Bronchial epithelial cell (primary cell): ENCODE measurements at regions not wholly inside any gene's neighbourhood (a gene's known extent, or its start where the extent isn't known, plus 50 kb on each side); places are given as distances from the start of the nearest gene placed in this dataset.

ENCODE experiments used
- DNase-seq: peaks from one replicate; pipeline ENCODE4 v3.0.0-alpha.2; 2010; ENCODE audit warnings: low read depth
- FAIRE-seq: peaks from 2 replicates; lab custom pipeline; 2011; peaks lifted over from hg19 to GRCh38; lab: Jason Lieb, UNC
- H3K27me3 ChIP-seq: 2 replicates; pipeline ENCODE4 v1.5.1; 2011; ENCODE audit warnings: low read length; ENCODE audit not compliant: control insufficient read depth, insufficient read depth
- H3K36me3 ChIP-seq: 2 replicates; pipeline ENCODE4 v1.5.1; 2011; ENCODE audit warnings: low read length; ENCODE audit not compliant: control insufficient read depth, insufficient read depth
- H3K4me3 ChIP-seq: 2 replicates; pipeline ENCODE4 v1.5.1; 2011; ENCODE audit warnings: mild to moderate bottlenecking, low read depth, low read length, control low read depth
- TF ChIP-seq, protein P1 (sequence below): IDR thresholded peaks from 2 replicates; pipeline ENCODE4 v1.5.1; 2011; ENCODE audit warnings: mild to moderate bottlenecking, moderate library complexity, low read length, control low read depth, inconsistent platforms; ENCODE audit not compliant: insufficient read depth, severe bottlenecking

- TF ChIP-seq, protein P1, sequence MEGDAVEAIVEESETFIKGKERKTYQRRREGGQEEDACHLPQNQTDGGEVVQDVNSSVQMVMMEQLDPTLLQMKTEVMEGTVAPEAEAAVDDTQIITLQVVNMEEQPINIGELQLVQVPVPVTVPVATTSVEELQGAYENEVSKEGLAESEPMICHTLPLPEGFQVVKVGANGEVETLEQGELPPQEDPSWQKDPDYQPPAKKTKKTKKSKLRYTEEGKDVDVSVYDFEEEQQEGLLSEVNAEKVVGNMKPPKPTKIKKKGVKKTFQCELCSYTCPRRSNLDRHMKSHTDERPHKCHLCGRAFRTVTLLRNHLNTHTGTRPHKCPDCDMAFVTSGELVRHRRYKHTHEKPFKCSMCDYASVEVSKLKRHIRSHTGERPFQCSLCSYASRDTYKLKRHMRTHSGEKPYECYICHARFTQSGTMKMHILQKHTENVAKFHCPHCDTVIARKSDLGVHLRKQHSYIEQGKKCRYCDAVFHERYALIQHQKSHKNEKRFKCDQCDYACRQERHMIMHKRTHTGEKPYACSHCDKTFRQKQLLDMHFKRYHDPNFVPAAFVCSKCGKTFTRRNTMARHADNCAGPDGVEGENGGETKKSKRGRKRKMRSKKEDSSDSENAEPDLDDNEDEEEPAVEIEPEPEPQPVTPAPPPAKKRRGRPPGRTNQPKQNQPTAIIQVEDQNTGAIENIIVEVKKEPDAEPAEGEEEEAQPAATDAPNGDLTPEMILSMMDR, result peak; percentile 30
- Histone ChIP-seq H3K4me3 (no peak overlapping the region), H3K36me3 (no peaks in the 10 kb centered on the region), H3K27me3 (no peaks in the 10 kb centered on the region)
- FAIRE-seq, result no peak
- DNase-seq, result peak; percentile 32
Measured at GRCh38 chr4:28357990-28358389, 1497.3 kb downstream of the STIM2 start.

GRCh38 chr4:28358606-28359005, 1498.0 kb downstream of the STIM2 start:
- Histone ChIP-seq H3K36me3 (no peaks in the 10 kb centered on the region), H3K27me3 (no peaks in the 10 kb centered on the region), H3K4me3 (no peak overlapping the region)
- FAIRE-seq (no peak), DNase-seq (no peak)
- TF ChIP-seq, protein P1, result no peak

DNA sequence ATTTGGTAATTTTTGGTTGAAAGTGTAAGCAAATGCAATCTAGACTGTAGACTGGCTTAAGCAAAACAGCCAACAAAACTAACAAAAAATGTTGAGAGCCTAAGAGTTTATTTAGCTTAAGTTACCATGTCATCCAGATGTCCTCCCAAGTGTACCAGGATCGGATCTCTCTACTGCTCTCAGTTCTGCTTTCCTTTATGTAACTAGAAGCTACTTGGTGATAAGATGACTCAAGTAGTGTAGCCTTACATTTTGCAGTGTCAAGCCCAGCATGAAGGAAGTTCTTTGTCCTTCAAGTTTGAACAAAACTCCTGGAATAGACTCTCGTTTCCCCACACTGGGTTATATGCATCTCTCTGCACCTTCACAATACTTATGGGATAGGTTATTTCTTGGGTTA, 1500.0 kb downstream of the STIM2 start:
- TF ChIP-seq, protein P1, result no peak
- FAIRE-seq (no peak), DNase-seq (peak; percentile 59)

DNA sequence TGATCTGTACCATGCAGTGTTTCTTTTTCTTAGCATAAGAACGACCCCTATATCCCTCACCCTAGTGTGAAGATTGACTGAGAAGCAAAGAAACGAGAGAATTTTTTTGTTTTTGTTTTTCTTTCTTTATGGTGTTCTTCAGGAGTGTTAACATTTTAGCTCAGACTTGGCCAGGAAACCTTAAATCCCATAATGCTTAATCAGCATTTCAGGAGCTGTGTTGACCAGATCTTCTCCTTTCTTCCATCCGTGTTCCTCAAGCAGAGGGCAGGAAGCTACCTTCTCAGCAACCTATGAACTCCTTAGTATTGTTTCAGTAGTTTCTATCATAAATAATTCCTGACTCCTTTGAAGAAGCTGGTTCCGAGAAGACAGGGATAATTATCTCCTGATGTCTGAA, 1501.5 kb downstream of the STIM2 start:
- Histone ChIP-seq H3K4me3 (no peak overlapping the region), H3K36me3 (no peaks in the 10 kb centered on the region), H3K27me3 (no peaks in the 10 kb centered on the region)
- DNase-seq, result no peak
- TF ChIP-seq, protein P1, result no peak
- no peak for FAIRE-seq

More for the DNA sequence above, 1500.0 kb downstream of the STIM2 start:
- no peaks in the 10 kb centered on the region for H3K36me3 ChIP-seq
- H3K27me3 ChIP-seq, result no peaks in the 10 kb centered on the region
- no peak overlapping the region for H3K4me3 ChIP-seq

- Histone ChIP-seq H3K4me3 (no peak overlapping the region), H3K36me3 (no peaks in the 10 kb centered on the region), H3K27me3 (no peaks in the 10 kb centered on the region)
- FAIRE-seq, result no peak
- TF ChIP-seq, protein P1, result no peak
- peak; percentile 86 for DNase-seq
Measured at GRCh38 chr4:28369499-28369898, 1508.9 kb downstream of the STIM2 start.

GRCh38 chr4:28373191-28373590, 1512.5 kb downstream of the STIM2 start:
- no peak for FAIRE-seq
- Histone ChIP-seq H3K4me3 (no peak overlapping the region), H3K27me3 (no peaks in the 10 kb centered on the region), H3K36me3 (no peaks in the 10 kb centered on the region)
- TF ChIP-seq, protein P1, result no peak
- DNase-seq, result no peak
